ENCODE measurements at regions not wholly inside any gene's neighbourhood (a gene's known extent, or its start where the extent isn't known, plus 50 kb on each side); places are given as distances from the start of the nearest gene placed in this dataset.

DNA sequence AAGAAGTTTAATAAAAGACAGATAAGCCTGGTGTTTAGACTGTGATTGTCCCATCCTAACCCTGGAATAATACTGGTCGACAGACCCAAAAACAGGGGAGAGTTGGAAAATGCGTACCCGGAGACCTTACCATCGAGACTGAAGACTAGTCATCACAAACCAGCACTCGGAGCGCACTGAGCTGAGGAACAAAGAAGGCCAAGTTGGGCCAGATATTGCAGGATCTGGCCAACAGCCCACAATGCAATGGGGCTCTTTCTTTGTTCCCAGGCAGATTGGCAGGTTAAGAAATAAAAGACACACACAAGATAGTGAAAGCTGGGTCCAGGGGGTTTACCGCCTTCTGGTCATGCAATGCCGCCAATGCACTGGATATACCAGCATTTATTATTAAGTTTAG is 188.7 kb upstream of the RAI14 start:
- TF ChIP-seq, protein P1, sequence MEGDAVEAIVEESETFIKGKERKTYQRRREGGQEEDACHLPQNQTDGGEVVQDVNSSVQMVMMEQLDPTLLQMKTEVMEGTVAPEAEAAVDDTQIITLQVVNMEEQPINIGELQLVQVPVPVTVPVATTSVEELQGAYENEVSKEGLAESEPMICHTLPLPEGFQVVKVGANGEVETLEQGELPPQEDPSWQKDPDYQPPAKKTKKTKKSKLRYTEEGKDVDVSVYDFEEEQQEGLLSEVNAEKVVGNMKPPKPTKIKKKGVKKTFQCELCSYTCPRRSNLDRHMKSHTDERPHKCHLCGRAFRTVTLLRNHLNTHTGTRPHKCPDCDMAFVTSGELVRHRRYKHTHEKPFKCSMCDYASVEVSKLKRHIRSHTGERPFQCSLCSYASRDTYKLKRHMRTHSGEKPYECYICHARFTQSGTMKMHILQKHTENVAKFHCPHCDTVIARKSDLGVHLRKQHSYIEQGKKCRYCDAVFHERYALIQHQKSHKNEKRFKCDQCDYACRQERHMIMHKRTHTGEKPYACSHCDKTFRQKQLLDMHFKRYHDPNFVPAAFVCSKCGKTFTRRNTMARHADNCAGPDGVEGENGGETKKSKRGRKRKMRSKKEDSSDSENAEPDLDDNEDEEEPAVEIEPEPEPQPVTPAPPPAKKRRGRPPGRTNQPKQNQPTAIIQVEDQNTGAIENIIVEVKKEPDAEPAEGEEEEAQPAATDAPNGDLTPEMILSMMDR (conservative IDR thresholded peaks at IDR 0.05; ENCODE audit: low read depth in 2 of 2), result no peak
- TF ChIP-seq EZH2 (IDR thresholded peaks at IDR 0.05; ENCODE audit: low read depth, unreplicated experiment) (no peak), POLR2AphosphoS5 (IDR thresholded peaks at IDR 0.05; ENCODE audit: low read depth) (no peak), NANOG (IDR thresholded peaks at IDR 0.05; ENCODE audit: borderline replicate concordance) (no peak), EZH2phosphoT487 (IDR thresholded peaks at IDR 0.05; ENCODE audit: unreplicated experiment) (no peak), ZNF331 (CRISPR knock-in tag; IDR thresholded peaks at IDR 0.05; ENCODE audit: low read depth) (no peak), CREB1 (CRISPR knock-in tag; IDR thresholded peaks at IDR 0.05; ENCODE audit: low read depth) (no peak)
- TF ChIP-seq, protein P2, sequence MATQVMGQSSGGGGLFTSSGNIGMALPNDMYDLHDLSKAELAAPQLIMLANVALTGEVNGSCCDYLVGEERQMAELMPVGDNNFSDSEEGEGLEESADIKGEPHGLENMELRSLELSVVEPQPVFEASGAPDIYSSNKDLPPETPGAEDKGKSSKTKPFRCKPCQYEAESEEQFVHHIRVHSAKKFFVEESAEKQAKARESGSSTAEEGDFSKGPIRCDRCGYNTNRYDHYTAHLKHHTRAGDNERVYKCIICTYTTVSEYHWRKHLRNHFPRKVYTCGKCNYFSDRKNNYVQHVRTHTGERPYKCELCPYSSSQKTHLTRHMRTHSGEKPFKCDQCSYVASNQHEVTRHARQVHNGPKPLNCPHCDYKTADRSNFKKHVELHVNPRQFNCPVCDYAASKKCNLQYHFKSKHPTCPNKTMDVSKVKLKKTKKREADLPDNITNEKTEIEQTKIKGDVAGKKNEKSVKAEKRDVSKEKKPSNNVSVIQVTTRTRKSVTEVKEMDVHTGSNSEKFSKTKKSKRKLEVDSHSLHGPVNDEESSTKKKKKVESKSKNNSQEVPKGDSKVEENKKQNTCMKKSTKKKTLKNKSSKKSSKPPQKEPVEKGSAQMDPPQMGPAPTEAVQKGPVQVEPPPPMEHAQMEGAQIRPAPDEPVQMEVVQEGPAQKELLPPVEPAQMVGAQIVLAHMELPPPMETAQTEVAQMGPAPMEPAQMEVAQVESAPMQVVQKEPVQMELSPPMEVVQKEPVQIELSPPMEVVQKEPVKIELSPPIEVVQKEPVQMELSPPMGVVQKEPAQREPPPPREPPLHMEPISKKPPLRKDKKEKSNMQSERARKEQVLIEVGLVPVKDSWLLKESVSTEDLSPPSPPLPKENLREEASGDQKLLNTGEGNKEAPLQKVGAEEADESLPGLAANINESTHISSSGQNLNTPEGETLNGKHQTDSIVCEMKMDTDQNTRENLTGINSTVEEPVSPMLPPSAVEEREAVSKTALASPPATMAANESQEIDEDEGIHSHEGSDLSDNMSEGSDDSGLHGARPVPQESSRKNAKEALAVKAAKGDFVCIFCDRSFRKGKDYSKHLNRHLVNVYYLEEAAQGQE (IDR thresholded peaks at IDR 0.05; ENCODE audit: unreplicated experiment), result no peak

Data from GM23338 (cell line).